ENCODE measurements at regions not wholly inside any gene's neighbourhood (a gene's known extent, or its start where the extent isn't known, plus 50 kb on each side); places are given as distances from the start of the nearest gene placed in this dataset.

- no peak overlapping the region for H3K4me3 ChIP-seq (ENCODE audit: low read depth, low read length)
- no peak for DNase-seq (ENCODE audit: low read depth)
- no peak for TF ChIP-seq CTCF (conservative IDR thresholded peaks at IDR 0.05; ENCODE audit: low read depth, low read length)
These were observed 394.4 kb downstream of the PTPRU start for GRCh38 chr1:29630756-29631155.

GRCh38 chr1:29629814-29630516 lies 393.6 kb downstream of the PTPRU start:
- TF ChIP-seq CTCF (conservative IDR thresholded peaks at IDR 0.05; ENCODE audit: low read depth, low read length), result no peak
- H3K4me3 ChIP-seq (ENCODE audit: low read depth, low read length), result no peak overlapping the region
- no peak for DNase-seq (ENCODE audit: low read depth)

GRCh38 chr1:29629401-29629800 lies 393.1 kb downstream of the PTPRU start:
- DNase-seq (ENCODE audit: low read depth), result no peak
- H3K4me3 ChIP-seq (ENCODE audit: low read depth, low read length), result no peak overlapping the region
- TF ChIP-seq CTCF (conservative IDR thresholded peaks at IDR 0.05; ENCODE audit: low read depth, low read length), result no peak

- DNase-seq (ENCODE audit: low read depth), result no peak
- TF ChIP-seq CTCF (conservative IDR thresholded peaks at IDR 0.05; ENCODE audit: low read depth, low read length), result no peak
- H3K4me3 ChIP-seq (ENCODE audit: low read depth, low read length), result no peak overlapping the region
These were observed 391.9 kb downstream of the PTPRU start for GRCh38 chr1:29628190-29628589.

- TF ChIP-seq CTCF (conservative IDR thresholded peaks at IDR 0.05; ENCODE audit: low read depth, low read length), result no peak
- DNase-seq (ENCODE audit: low read depth), result no peak
- H3K4me3 ChIP-seq (ENCODE audit: low read depth, low read length), result no peak overlapping the region
These were observed 390.4 kb downstream of the PTPRU start for GRCh38 chr1:29626726-29627125.

- H3K4me3 ChIP-seq (ENCODE audit: low read depth, low read length), result no peak overlapping the region
- DNase-seq (ENCODE audit: low read depth), result no peak
- TF ChIP-seq CTCF (conservative IDR thresholded peaks at IDR 0.05; ENCODE audit: low read depth, low read length), result no peak
These were observed 389.7 kb downstream of the PTPRU start for GRCh38 chr1:29626066-29626465.

GRCh38 chr1:29625084-29625420 lies 388.7 kb downstream of the PTPRU start:
- no peak for TF ChIP-seq CTCF (conservative IDR thresholded peaks at IDR 0.05; ENCODE audit: low read depth, low read length)
- no peak for DNase-seq (ENCODE audit: low read depth)
- no peak overlapping the region for H3K4me3 ChIP-seq (ENCODE audit: low read depth, low read length)

Measured in epithelial cell of proximal tubule (primary cell).